A549 (cell line): ENCODE measurements at regions not wholly inside any gene's neighbourhood (a gene's known extent, or its start where the extent isn't known, plus 50 kb on each side); places are given as distances from the start of the nearest gene placed in this dataset.

Source experiments
- ATAC-seq, 2 experiments: fragments of 200-7000 bp in 1 of 2; fragments of >200 bp in 1 of 2; cut with Nextera tagmentation in 1 of 2; cut with Tn5 transposase in 1 of 2; 3 replicates each; pipeline versions ENCODE4 v1.8.0 to v1.9.1; 2018 to 2020; ENCODE audit warnings: mild to moderate bottlenecking in 1 of 2, moderate library complexity in 1 of 2
- CTCF ChIA-PET: fragments of 300-600 bp; sonication (Branson Sonifier 250); formaldehyde crosslinking; extraction: SDS; loops from one replicate; lab custom pipeline; 2021; ENCODE audit warnings: antibody characterized with exemption, inconsistent platforms; lab: Yijun Ruan, JAX
- POLR2A ChIA-PET: fragments of 350-600 bp; formaldehyde crosslinking; extraction: SDS; loops from one replicate; lab custom pipeline; 2021; ENCODE audit warnings: antibody characterized with exemption, inconsistent platforms; lab: Yijun Ruan, JAX
- DNase-seq, 2 experiments: peaks; one replicate each; pipeline versions ENCODE4 v3.0.0 to v3.0.0-alpha.2; 2011 to 2016; ENCODE audit warnings: low read depth in 1 of 2, low spot score in 1 of 2
- FAIRE-seq: peaks from 2 replicates; lab custom pipeline; 2011; peaks lifted over from hg19 to GRCh38; lab: Jason Lieb, UNC
- H3K27ac ChIP-seq, 2 experiments: fragments of >200 bp; sonication (Bioruptor Twin); formaldehyde crosslinking; 3 replicates each; pipeline ENCODE4 v1.5.1; 2016 to 2017
- H3K4me1 ChIP-seq: fragments of >200 bp; sonication (Bioruptor Twin); formaldehyde crosslinking; 3 replicates; pipeline ENCODE4 v1.6.1; 2016
- H3K4me2 ChIP-seq: fragments of >200 bp; sonication (Bioruptor Twin); formaldehyde crosslinking; 3 replicates; pipeline ENCODE4 v1.6.1; 2016
- H3K4me3 ChIP-seq: fragments of >200 bp; sonication (Bioruptor Twin); formaldehyde crosslinking; 3 replicates; pipeline ENCODE4 v1.5.1; 2016
- H3K9me3 ChIP-seq: fragments of >200 bp; sonication (Bioruptor Twin); formaldehyde crosslinking; 3 replicates; pipeline ENCODE4 v1.6.1; 2016
- CHD2 ChIP-seq: fragments of 150-350 bp; IDR thresholded peaks from 2 replicates; pipeline ENCODE4 v1.6.1; 2014; ENCODE audit warnings: low read length; ENCODE audit not compliant: partially characterized antibody
- EHMT2 ChIP-seq: fragments of 200-600 bp; sonication (generic); IDR thresholded peaks from 2 replicates; pipeline ENCODE4 v1.6.1; 2016; ENCODE audit warnings: antibody characterized with exemption, low read depth, mild to moderate bottlenecking, moderate library complexity
- ELK1 ChIP-seq: fragments of 150-350 bp; IDR thresholded peaks from 2 replicates; pipeline ENCODE4 v1.6.1; 2014; ENCODE audit warnings: low read depth, mild to moderate bottlenecking, low read length
- EP300 ChIP-seq, 2 experiments: fragments of >200 bp; sonication (Bioruptor Twin); formaldehyde crosslinking; IDR thresholded peaks; 2 replicates in 1 of 2; 3 replicates in 1 of 2; pipeline ENCODE4 v1.6.1; 2016 to 2017
- FOSL2 ChIP-seq, 2 experiments: fragments of 450-650 bp in 1 of 2; fragments of >200 bp in 1 of 2; sonication (Bioruptor Twin) in 1 of 2; formaldehyde crosslinking; IDR thresholded peaks; 2 replicates each; pipeline versions ENCODE4 v1.5.0 to v1.6.1; 2016 to 2020; ENCODE audit warnings: mild to moderate bottlenecking in 1 of 2, moderate library complexity in 1 of 2
- HOXA7 ChIP-seq: fragments of 250-450 bp; sonication (Bioruptor Pico); IDR thresholded peaks from 2 replicates; pipeline ENCODE4 v1.5.0; 2020; ENCODE audit warnings: mild to moderate bottlenecking, moderate library complexity
- HOXB5 ChIP-seq: fragments of 250-450 bp; sonication (Bioruptor Pico); IDR thresholded peaks from 2 replicates; pipeline ENCODE4 v1.5.0; 2020; ENCODE audit warnings: mild to moderate bottlenecking, moderate library complexity
- KDM5A ChIP-seq: fragments of 200-600 bp; sonication (generic); IDR thresholded peaks from 2 replicates; pipeline ENCODE4 v1.6.1; 2016; ENCODE audit warnings: antibody characterized with exemption, mild to moderate bottlenecking
- MAFK ChIP-seq: fragments of 450-650 bp; IDR thresholded peaks from 2 replicates; pipeline ENCODE4 v1.6.1; 2014; ENCODE audit not compliant: partially characterized antibody
- MAX ChIP-seq: IDR thresholded peaks from 2 replicates; pipeline ENCODE4 v1.6.1; 2012
- NR3C1 ChIP-seq: fragments of >200 bp; sonication (Bioruptor Twin); formaldehyde crosslinking; IDR thresholded peaks from 3 replicates; pipeline ENCODE4 v1.6.1; 2017
- POLR2A ChIP-seq: IDR thresholded peaks from 2 replicates; pipeline ENCODE4 v1.6.1; 2012; ENCODE audit warnings: mild to moderate bottlenecking, low read length
- RCOR1 ChIP-seq: fragments of 150-350 bp; IDR thresholded peaks from 2 replicates; pipeline ENCODE4 v1.6.1; 2014; ENCODE audit warnings: antibody characterized with exemption, low read length, low read depth
- TP53 ChIP-seq: fragments of 250-450 bp; sonication (Bioruptor Pico); IDR thresholded peaks from 2 replicates; pipeline ENCODE4 v1.5.0; 2021; ENCODE audit warnings: mild to moderate bottlenecking, moderate library complexity
- USF2 ChIP-seq: fragments of 450-650 bp; IDR thresholded peaks from 2 replicates; pipeline ENCODE4 v1.6.1; 2014; ENCODE audit warnings: antibody characterized with exemption
- ZC3H11A ChIP-seq: fragments of 450-650 bp; IDR thresholded peaks from 2 replicates; pipeline ENCODE4 v1.6.1; 2014; ENCODE audit warnings: antibody characterized with exemption, mild to moderate bottlenecking
- ZFP36 ChIP-seq: fragments of 450-650 bp; IDR thresholded peaks from 2 replicates; pipeline ENCODE4 v1.6.1; 2014; ENCODE audit warnings: borderline replicate concordance; ENCODE audit not compliant: partially characterized antibody
- WGBS: methylation state at CpG from one replicate; pipeline ENCODE4 v1.1.6; 2017; ENCODE audit errors: missing lambda C conversion rate; 5-methylcytosine and 5-hydroxymethylcytosine counted together
- TF ChIP-seq, protein P1 (sequence below): fragments of >200 bp; sonication (Bioruptor Twin); formaldehyde crosslinking; IDR thresholded peaks from 2 replicates; pipeline ENCODE4 v1.6.1; 2016
- TF ChIP-seq, protein P2 (sequence below): fragments of 200-600 bp; sonication (generic); IDR thresholded peaks from 2 replicates; pipeline ENCODE4 v1.6.1; 2016; ENCODE audit warnings: antibody characterized with exemption, mild to moderate bottlenecking, moderate library complexity
- TF ChIP-seq, protein P3 (sequence below): fragments of >200 bp; sonication (Bioruptor Twin); formaldehyde crosslinking; IDR thresholded peaks from 3 replicates; pipeline ENCODE4 v1.5.1; 2016

DNA sequence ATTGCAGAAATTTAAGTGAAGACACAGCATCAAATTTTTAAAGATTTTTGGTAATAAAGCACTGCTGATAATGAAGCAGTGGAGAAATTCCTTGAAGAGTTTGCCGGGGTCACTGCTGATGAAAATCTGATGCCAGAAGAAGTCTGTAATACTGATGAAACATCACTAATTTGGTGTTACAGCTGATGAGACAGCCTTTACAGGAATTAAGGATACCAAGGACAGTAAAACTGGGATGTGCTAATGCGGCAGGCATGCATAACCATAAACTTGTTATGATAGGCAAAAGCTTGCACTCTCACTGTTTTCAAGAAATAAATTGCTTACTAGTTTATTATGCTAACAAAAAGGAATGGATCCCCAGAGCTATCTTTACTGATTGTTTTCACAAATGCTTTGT, 52.9 kb upstream of the VEGFC start:
- Histone ChIP-seq H3K4me3 (no peak overlapping the region), H3K4me1 (no peaks in the 10 kb centered on the region; the same call in 2 of the 3 replicates), H3K27ac (no peak overlapping the region), H3K4me2 (no peak overlapping the region), H3K9me3 (no peaks in the 10 kb centered on the region)
- TF ChIP-seq POLR2A, result no peak
- no peak for TF ChIP-seq CHD2
- TF ChIP-seq MAX, result no peak
- CTCF ChIA-PET, result no interaction called here
- ATAC-seq (no peak), FAIRE-seq (no peak), DNase-seq (no peak)
- WGBS, result 96% methylated on average over 2 of the region's 2 CpGs
- POLR2A ChIA-PET, result no interaction called here

- no peak overlapping the region for H3K4me2 ChIP-seq
- no peak overlapping the region for H3K27ac ChIP-seq
- FAIRE-seq, result no peak
- CTCF ChIA-PET, result interaction anchor here (1.6 kb wide), 1 partner anchor 22 kb away, joined by 3 read pairs; no protein-coding TSS in a partner anchor
- TF ChIP-seq RCOR1 (no peak), CHD2 (no peak), MAFK (no peak), ZFP36 (no peak), KDM5A (no peak), ELK1 (no peak), ZC3H11A (no peak), EP300 (IDR thresholded peaks at IDR 0.05) (no peak), NR3C1 (no peak), TP53 (CRISPR knock-in tag) (no peak), EHMT2 (no peak), HOXA7 (CRISPR knock-in tag) (no peak), FOSL2 (IDR thresholded peaks at IDR 0.05) (no peak), FOSL2 (CRISPR knock-in tag; IDR thresholded peaks at IDR 0.05) (no peak), HOXB5 (CRISPR knock-in tag) (no peak), USF2 (no peak), MAX (no peak)
- TF ChIP-seq, protein P1, sequence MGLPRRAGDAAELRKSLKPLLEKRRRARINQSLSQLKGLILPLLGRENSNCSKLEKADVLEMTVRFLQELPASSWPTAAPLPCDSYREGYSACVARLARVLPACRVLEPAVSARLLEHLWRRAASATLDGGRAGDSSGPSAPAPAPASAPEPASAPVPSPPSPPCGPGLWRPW, result no peak
- TF ChIP-seq, protein P2, sequence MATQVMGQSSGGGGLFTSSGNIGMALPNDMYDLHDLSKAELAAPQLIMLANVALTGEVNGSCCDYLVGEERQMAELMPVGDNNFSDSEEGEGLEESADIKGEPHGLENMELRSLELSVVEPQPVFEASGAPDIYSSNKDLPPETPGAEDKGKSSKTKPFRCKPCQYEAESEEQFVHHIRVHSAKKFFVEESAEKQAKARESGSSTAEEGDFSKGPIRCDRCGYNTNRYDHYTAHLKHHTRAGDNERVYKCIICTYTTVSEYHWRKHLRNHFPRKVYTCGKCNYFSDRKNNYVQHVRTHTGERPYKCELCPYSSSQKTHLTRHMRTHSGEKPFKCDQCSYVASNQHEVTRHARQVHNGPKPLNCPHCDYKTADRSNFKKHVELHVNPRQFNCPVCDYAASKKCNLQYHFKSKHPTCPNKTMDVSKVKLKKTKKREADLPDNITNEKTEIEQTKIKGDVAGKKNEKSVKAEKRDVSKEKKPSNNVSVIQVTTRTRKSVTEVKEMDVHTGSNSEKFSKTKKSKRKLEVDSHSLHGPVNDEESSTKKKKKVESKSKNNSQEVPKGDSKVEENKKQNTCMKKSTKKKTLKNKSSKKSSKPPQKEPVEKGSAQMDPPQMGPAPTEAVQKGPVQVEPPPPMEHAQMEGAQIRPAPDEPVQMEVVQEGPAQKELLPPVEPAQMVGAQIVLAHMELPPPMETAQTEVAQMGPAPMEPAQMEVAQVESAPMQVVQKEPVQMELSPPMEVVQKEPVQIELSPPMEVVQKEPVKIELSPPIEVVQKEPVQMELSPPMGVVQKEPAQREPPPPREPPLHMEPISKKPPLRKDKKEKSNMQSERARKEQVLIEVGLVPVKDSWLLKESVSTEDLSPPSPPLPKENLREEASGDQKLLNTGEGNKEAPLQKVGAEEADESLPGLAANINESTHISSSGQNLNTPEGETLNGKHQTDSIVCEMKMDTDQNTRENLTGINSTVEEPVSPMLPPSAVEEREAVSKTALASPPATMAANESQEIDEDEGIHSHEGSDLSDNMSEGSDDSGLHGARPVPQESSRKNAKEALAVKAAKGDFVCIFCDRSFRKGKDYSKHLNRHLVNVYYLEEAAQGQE, result no peak
- TF ChIP-seq, protein P3, sequence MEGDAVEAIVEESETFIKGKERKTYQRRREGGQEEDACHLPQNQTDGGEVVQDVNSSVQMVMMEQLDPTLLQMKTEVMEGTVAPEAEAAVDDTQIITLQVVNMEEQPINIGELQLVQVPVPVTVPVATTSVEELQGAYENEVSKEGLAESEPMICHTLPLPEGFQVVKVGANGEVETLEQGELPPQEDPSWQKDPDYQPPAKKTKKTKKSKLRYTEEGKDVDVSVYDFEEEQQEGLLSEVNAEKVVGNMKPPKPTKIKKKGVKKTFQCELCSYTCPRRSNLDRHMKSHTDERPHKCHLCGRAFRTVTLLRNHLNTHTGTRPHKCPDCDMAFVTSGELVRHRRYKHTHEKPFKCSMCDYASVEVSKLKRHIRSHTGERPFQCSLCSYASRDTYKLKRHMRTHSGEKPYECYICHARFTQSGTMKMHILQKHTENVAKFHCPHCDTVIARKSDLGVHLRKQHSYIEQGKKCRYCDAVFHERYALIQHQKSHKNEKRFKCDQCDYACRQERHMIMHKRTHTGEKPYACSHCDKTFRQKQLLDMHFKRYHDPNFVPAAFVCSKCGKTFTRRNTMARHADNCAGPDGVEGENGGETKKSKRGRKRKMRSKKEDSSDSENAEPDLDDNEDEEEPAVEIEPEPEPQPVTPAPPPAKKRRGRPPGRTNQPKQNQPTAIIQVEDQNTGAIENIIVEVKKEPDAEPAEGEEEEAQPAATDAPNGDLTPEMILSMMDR, result no peak
- TF ChIP-seq, all 56 proteins: peak for 0
- POLR2A ChIA-PET, result no interaction called here
- no peak overlapping the region for H3K4me3 ChIP-seq
- no peak for DNase-seq
- 0 out of 3 replicates have a peak, but pooled peaks cover 5% of the 10 kb centered on the region for H3K9me3 ChIP-seq
- H3K4me1 ChIP-seq, result no peaks in the 10 kb centered on the region
- ATAC-seq, result no peak
These were observed 56.4 kb upstream of the VEGFC start for GRCh38 chr4:176849076-176849475.
